HG03457 (cell line): ENCODE measurements at regions not wholly inside any gene's neighbourhood (a gene's known extent, or its start where the extent isn't known, plus 50 kb on each side); places are given as distances from the start of the nearest gene placed in this dataset.

Experiments used
- ATAC-seq: cut with Tn5 transposase; IDR thresholded peaks from one replicate; pipeline ENCODE4 v1.9.1; 2021; ENCODE audit warnings: moderate number of reproducible peaks; ENCODE audit not compliant: unreplicated experiment

- ATAC-seq: no peak
These were observed 128.0 kb upstream of the DPYD start for GRCh38 chr1:98048751-98049325.

GRCh38 chr1:98048244-98048643, 127.4 kb upstream of the DPYD start:
- ATAC-seq: no peak

- no peak for ATAC-seq
These were observed 126.3 kb upstream of the DPYD start for GRCh38 chr1:98047171-98047570.

GRCh38 chr1:98045767-98046641, 125.2 kb upstream of the DPYD start:
- ATAC-seq: no peak

GRCh38 chr1:98045211-98045766, 124.5 kb upstream of the DPYD start:
- ATAC-seq: no peak

- no peak for ATAC-seq
These were observed 123.9 kb upstream of the DPYD start for GRCh38 chr1:98044766-98045165.

GRCh38 chr1:98044071-98044697, 123.3 kb upstream of the DPYD start:
- ATAC-seq: no peak

- ATAC-seq: no peak
These were observed 114.8 kb upstream of the DPYD start for GRCh38 chr1:98035602-98036002.

GRCh38 chr1:98034505-98034904, 113.7 kb upstream of the DPYD start:
- no peak for ATAC-seq

- no peak for ATAC-seq
These were observed 112.1 kb upstream of the DPYD start for GRCh38 chr1:98032958-98033357.

- ATAC-seq: no peak
These were observed 110.1 kb upstream of the DPYD start for GRCh38 chr1:98030976-98031375.

- ATAC-seq: no peak
These were observed 109.6 kb upstream of the DPYD start for GRCh38 chr1:98030483-98030882.

- ATAC-seq: no peak
These were observed 108.0 kb upstream of the DPYD start for GRCh38 chr1:98028800-98029199.

GRCh38 chr1:98027103-98027705, 106.4 kb upstream of the DPYD start:
- ATAC-seq: no peak

- no peak for ATAC-seq
These were observed 105.0 kb upstream of the DPYD start for GRCh38 chr1:98025858-98026257.

- ATAC-seq: no peak
These were observed 100.3 kb upstream of the DPYD start for GRCh38 chr1:98021126-98021525.

GRCh38 chr1:98019747-98020146, 98.9 kb upstream of the DPYD start:
- ATAC-seq: no peak

- no peak for ATAC-seq
These were observed 97.2 kb upstream of the DPYD start for GRCh38 chr1:98018074-98018473.

GRCh38 chr1:98017184-98017583, 96.3 kb upstream of the DPYD start:
- ATAC-seq: no peak

- no peak for ATAC-seq
These were observed 87.5 kb upstream of the DPYD start for GRCh38 chr1:98008373-98008772.

- no peak for ATAC-seq
These were observed 84.6 kb upstream of the DPYD start for GRCh38 chr1:98005326-98006010.
